Brain microvascular endothelial cell (primary cell): ENCODE measurements at regions not wholly inside any gene's neighbourhood (a gene's known extent, or its start where the extent isn't known, plus 50 kb on each side); places are given as distances from the start of the nearest gene placed in this dataset.

Experiments used
- DNase-seq: peaks from one replicate; pipeline ENCODE4 v3.0.0-alpha.2; 2020
- H3K27ac ChIP-seq: fragments of 250-450 bp; sonication (Bioruptor Pico); 2 replicates; pipeline ENCODE4 v1.5.1; 2020; ENCODE audit warnings: mild to moderate bottlenecking, moderate library complexity
- H3K27me3 ChIP-seq: fragments of 250-450 bp; sonication (Bioruptor Pico); replicated peaks from 2 replicates; pipeline ENCODE4 v1.5.1; 2020; ENCODE audit warnings: mild to moderate bottlenecking
- H3K36me3 ChIP-seq: fragments of 250-450 bp; sonication (Bioruptor Pico); replicated peaks from 2 replicates; pipeline ENCODE4 v1.5.1; 2020; ENCODE audit warnings: mild to moderate bottlenecking
- H3K4me3 ChIP-seq: 2 replicates; pipeline ENCODE4 v1.5.1; 2011; ENCODE audit warnings: low read depth, mild to moderate bottlenecking, control low read depth, low read length, moderate library complexity
- CTCF ChIP-seq: IDR thresholded peaks from 2 replicates; pipeline ENCODE4 v1.5.1; 2011; ENCODE audit warnings: low read depth, mild to moderate bottlenecking, moderate library complexity, low read length, control low read depth, inconsistent platforms; ENCODE audit errors: missing control alignments
- in situ Hi-C: cut with HindIII; loops from 2 replicates; pipeline ENCODE4 v1.10.0; 2017; ENCODE audit warnings: low sequenced_read_pairs, low pct_ligation_motif_present

GRCh38 chr10:33465747-33466146 lies 131.3 kb upstream of the NRP1 start:
- H3K36me3 ChIP-seq = no peaks in the 10 kb centered on the region
- in situ Hi-C loops = no loop called here
- H3K4me3 ChIP-seq = no peak overlapping the region
- DNase-seq = no peak
- H3K27me3 ChIP-seq = no peaks in the 10 kb centered on the region
- H3K27ac ChIP-seq = no peak overlapping the region
- TF ChIP-seq CTCF = no peak

GRCh38 chr10:33463011-33463410 lies 128.5 kb upstream of the NRP1 start:
- in situ Hi-C loops = no loop called here
- Histone ChIP-seq H3K36me3 (no peaks in the 10 kb centered on the region), H3K4me3 (no peak overlapping the region), H3K27me3 (no peaks in the 10 kb centered on the region), H3K27ac (no peak overlapping the region)
- TF ChIP-seq CTCF = no peak
- DNase-seq = no peak

- DNase-seq = no peak
- Histone ChIP-seq H3K4me3 (no peak overlapping the region), H3K36me3 (no peaks in the 10 kb centered on the region), H3K27ac (no peak overlapping the region), H3K27me3 (no peaks in the 10 kb centered on the region)
- in situ Hi-C loops = no loop called here
- TF ChIP-seq CTCF = no peak
Measured at GRCh38 chr10:33461295-33461640, 126.8 kb upstream of the NRP1 start.

- in situ Hi-C loops = no loop called here
- no peak for TF ChIP-seq CTCF
- no peaks in the 10 kb centered on the region for H3K27me3 ChIP-seq
- DNase-seq = peak; percentile 69
- H3K4me3 ChIP-seq = no peak overlapping the region
- H3K36me3 ChIP-seq = no peaks in the 10 kb centered on the region
- no peak overlapping the region for H3K27ac ChIP-seq
Measured at GRCh38 chr10:33460505-33461294, 126.2 kb upstream of the NRP1 start.

- DNase-seq = no peak
- no peaks in the 10 kb centered on the region for H3K36me3 ChIP-seq
- in situ Hi-C loops = no loop called here
- H3K4me3 ChIP-seq = no peak overlapping the region
- no peak overlapping the region for H3K27ac ChIP-seq
- TF ChIP-seq CTCF = no peak
- no peaks in the 10 kb centered on the region for H3K27me3 ChIP-seq
Measured at GRCh38 chr10:33459602-33460001, 125.1 kb upstream of the NRP1 start.

GRCh38 chr10:33455029-33455428 lies 120.6 kb upstream of the NRP1 start:
- in situ Hi-C loops = no loop called here
- DNase-seq = no peak
- Histone ChIP-seq H3K27ac (no peak overlapping the region), H3K27me3 (no peaks in the 10 kb centered on the region), H3K36me3 (no peaks in the 10 kb centered on the region), H3K4me3 (no peak overlapping the region)
- TF ChIP-seq CTCF = no peak
